ENCODE measurements at regions not wholly inside any gene's neighbourhood (a gene's known extent, or its start where the extent isn't known, plus 50 kb on each side); places are given as distances from the start of the nearest gene placed in this dataset.

DNA sequence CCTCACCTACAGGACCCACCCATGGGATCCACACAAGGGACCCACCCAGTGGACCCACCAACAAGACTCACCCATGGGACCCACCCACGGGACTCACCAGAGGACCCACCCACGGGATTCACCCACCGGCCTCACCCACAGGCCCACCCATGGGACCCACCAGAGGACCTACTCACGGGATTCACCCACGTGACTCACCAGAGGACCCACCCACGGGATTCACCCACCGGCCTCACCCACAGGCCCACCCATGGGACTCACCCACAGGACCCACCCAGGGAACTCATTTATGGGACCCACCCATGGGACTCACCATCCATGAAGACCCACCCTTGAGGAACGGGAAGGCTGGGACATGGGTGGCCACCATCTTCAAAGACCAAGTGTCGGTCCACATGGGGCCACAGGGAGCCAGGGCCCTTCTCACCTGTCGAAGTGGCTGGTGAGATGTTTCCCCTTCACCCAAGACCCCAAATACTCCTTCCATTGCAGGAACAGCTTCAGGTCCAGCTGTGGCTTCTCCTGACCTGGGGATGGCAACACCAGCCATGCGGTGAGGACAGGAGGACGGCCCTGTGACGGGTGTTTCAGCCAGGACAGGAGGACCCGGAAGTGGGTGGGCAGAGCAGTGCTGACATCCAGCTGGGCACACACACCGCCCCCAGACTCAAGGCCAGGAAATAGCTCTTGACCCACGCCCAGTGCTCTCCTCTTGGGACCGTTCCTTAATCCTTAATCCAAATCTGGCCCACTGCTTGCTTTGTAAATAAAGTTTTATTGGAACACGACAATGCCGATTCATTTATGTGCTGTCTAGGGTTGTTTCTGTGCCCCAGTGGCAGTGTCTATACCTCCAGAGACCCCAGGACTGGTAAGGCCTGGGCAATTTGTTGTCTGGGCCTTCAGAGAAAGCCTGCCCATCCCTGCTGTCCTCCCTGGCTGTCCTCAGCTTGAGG is 1005.1 kb downstream of the BRD1 start:
- no peak for TF ChIP-seq EZH2 (IDR thresholded peaks at IDR 0.05; ENCODE audit: insufficient read depth, poor library complexity, severe bottlenecking)
- no peak for TF ChIP-seq EZH2phosphoT487 (IDR thresholded peaks at IDR 0.05; ENCODE audit: insufficient read depth, low read depth)
